ENCODE measurements at regions not wholly inside any gene's neighbourhood (a gene's known extent, or its start where the extent isn't known, plus 50 kb on each side); places are given as distances from the start of the nearest gene placed in this dataset.

- Mint-ChIP-seq H3K36me3 (ENCODE audit: low read depth) (no peaks in the 10 kb centered on the region), H3K27ac (no peak overlapping the region), H3K4me3 (no peak overlapping the region), H3K27me3 (ENCODE audit: low read depth, poor library complexity) (peaks cover 5% of the 10 kb centered on the region), H3K9me3 (no peaks in the 10 kb centered on the region), H3K4me1 (no peaks in the 10 kb centered on the region)
- TF ChIP-seq CTCF (IDR thresholded peaks at IDR 0.05): peak; percentile 44
- DNase-seq: no peak
These were observed 91.5 kb upstream of the TMEFF2 start for GRCh38 chr2:192286093-192286701.

- Mint-ChIP-seq H3K36me3 (ENCODE audit: low read depth) (no peaks in the 10 kb centered on the region), H3K27ac (no peak overlapping the region), H3K27me3 (ENCODE audit: low read depth, poor library complexity) (no peaks in the 10 kb centered on the region), H3K4me3 (no peak overlapping the region), H3K9me3 (no peaks in the 10 kb centered on the region), H3K4me1 (no peaks in the 10 kb centered on the region)
- no peak for TF ChIP-seq CTCF (IDR thresholded peaks at IDR 0.05)
- no peak for DNase-seq
These were observed 88.7 kb upstream of the TMEFF2 start for GRCh38 chr2:192283450-192283849.

- H3K4me3 Mint-ChIP-seq: no peak overlapping the region
- peaks cover 5% of the 10 kb centered on the region for H3K4me1 Mint-ChIP-seq
- no peak for TF ChIP-seq CTCF (IDR thresholded peaks at IDR 0.05)
- no peaks in the 10 kb centered on the region for H3K36me3 Mint-ChIP-seq (ENCODE audit: low read depth)
- DNase-seq: no peak
- no peaks in the 10 kb centered on the region for H3K27me3 Mint-ChIP-seq (ENCODE audit: low read depth, poor library complexity)
- H3K9me3 Mint-ChIP-seq: peaks cover 19% of the 10 kb centered on the region
- H3K27ac Mint-ChIP-seq: no peak overlapping the region
These were observed 84.0 kb upstream of the TMEFF2 start for GRCh38 chr2:192278701-192279100.

- H3K9me3 Mint-ChIP-seq: peaks cover 19% of the 10 kb centered on the region
- TF ChIP-seq CTCF (IDR thresholded peaks at IDR 0.05): no peak
- H3K4me1 Mint-ChIP-seq: peaks cover 5% of the 10 kb centered on the region
- H3K27me3 Mint-ChIP-seq (ENCODE audit: low read depth, poor library complexity): no peaks in the 10 kb centered on the region
- no peak overlapping the region for H3K4me3 Mint-ChIP-seq
- H3K36me3 Mint-ChIP-seq (ENCODE audit: low read depth): no peaks in the 10 kb centered on the region
- DNase-seq: no peak
- H3K27ac Mint-ChIP-seq: no peak overlapping the region
These were observed 82.9 kb upstream of the TMEFF2 start for GRCh38 chr2:192277494-192278109.

GRCh38 chr2:192275632-192276031 is 80.9 kb upstream of the TMEFF2 start:
- Mint-ChIP-seq H3K27me3 (ENCODE audit: low read depth, poor library complexity) (no peaks in the 10 kb centered on the region), H3K36me3 (ENCODE audit: low read depth) (no peaks in the 10 kb centered on the region), H3K27ac (no peak overlapping the region), H3K9me3 (peaks cover 19% of the 10 kb centered on the region), H3K4me1 (peaks cover 5% of the 10 kb centered on the region), H3K4me3 (no peak overlapping the region)
- no peak for TF ChIP-seq CTCF (IDR thresholded peaks at IDR 0.05)
- no peak for DNase-seq

GRCh38 chr2:192267484-192267883 is 72.8 kb upstream of the TMEFF2 start:
- no peaks in the 10 kb centered on the region for H3K4me1 Mint-ChIP-seq
- no peaks in the 10 kb centered on the region for H3K36me3 Mint-ChIP-seq (ENCODE audit: low read depth)
- no peak overlapping the region for H3K27ac Mint-ChIP-seq
- no peaks in the 10 kb centered on the region for H3K27me3 Mint-ChIP-seq (ENCODE audit: low read depth, poor library complexity)
- H3K9me3 Mint-ChIP-seq: no peaks in the 10 kb centered on the region
- H3K4me3 Mint-ChIP-seq: no peak overlapping the region
- no peak for DNase-seq
- TF ChIP-seq CTCF (IDR thresholded peaks at IDR 0.05): no peak
